ENCODE measurements at regions not wholly inside any gene's neighbourhood (a gene's known extent, or its start where the extent isn't known, plus 50 kb on each side); places are given as distances from the start of the nearest gene placed in this dataset.

DNA sequence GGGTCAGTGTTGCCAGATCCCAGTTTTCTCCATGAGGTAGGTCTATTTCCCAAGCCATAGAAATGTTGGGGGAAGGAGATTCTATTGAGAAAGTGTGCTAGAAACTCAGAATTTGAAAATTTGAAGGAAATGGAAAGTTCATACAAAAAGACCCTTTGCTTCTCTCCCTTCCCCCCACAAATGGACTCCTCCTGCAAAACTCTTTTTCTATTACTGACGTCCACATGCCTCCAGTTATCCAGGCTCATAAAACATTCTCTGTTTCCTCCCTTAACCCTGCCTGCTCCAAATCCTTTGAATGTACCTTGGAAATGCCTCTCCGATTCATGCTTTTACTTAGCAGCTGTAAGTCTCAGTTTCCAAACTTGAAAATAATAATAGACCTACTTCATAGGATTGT is 237.5 kb upstream of the TNP1 start:
- Histone ChIP-seq H3K4me2 (no peak overlapping the region), H4K20me1 (ENCODE audit: insufficient read depth, poor library complexity, severe bottlenecking) (no peaks in the 10 kb centered on the region), H3K9me3 (ENCODE audit: low read depth) (no peaks in the 10 kb centered on the region), H3K27me3 (no peaks in the 10 kb centered on the region), H3K27ac (no peak overlapping the region), H3K79me2 (no peaks in the 10 kb centered on the region), H2AFZ (no peak overlapping the region), H3K4me1 (ENCODE audit: insufficient read depth) (no peaks in the 10 kb centered on the region), H3K36me3 (replicated peaks; ENCODE audit: insufficient read depth, low read depth) (no peaks in the 10 kb centered on the region), H3K9me2 (replicated peaks; ENCODE audit: insufficient read depth) (no peaks in the 10 kb centered on the region), H3K4me3 (no peak overlapping the region)
- no peak for TF ChIP-seq EZH2phosphoT487 (IDR thresholded peaks at IDR 0.05; ENCODE audit: low read depth, severe bottlenecking, unreplicated experiment)
- TF ChIP-seq, protein P1, sequence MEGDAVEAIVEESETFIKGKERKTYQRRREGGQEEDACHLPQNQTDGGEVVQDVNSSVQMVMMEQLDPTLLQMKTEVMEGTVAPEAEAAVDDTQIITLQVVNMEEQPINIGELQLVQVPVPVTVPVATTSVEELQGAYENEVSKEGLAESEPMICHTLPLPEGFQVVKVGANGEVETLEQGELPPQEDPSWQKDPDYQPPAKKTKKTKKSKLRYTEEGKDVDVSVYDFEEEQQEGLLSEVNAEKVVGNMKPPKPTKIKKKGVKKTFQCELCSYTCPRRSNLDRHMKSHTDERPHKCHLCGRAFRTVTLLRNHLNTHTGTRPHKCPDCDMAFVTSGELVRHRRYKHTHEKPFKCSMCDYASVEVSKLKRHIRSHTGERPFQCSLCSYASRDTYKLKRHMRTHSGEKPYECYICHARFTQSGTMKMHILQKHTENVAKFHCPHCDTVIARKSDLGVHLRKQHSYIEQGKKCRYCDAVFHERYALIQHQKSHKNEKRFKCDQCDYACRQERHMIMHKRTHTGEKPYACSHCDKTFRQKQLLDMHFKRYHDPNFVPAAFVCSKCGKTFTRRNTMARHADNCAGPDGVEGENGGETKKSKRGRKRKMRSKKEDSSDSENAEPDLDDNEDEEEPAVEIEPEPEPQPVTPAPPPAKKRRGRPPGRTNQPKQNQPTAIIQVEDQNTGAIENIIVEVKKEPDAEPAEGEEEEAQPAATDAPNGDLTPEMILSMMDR (IDR thresholded peaks at IDR 0.05; ENCODE audit: poor library complexity), result no peak
- TF ChIP-seq EZH2 (IDR thresholded peaks at IDR 0.05; ENCODE audit: borderline replicate concordance), result no peak
- DNase-seq (ENCODE audit: low spot score), result no peak
- WGBS (ENCODE audit: low lambda C conversion rate, missing lambda C conversion rate), result 67% methylated on average over 2 of the region's 2 CpGs

GRCh38 chr2:217096474-217097225 is 236.8 kb upstream of the TNP1 start:
- Histone ChIP-seq H3K9me3 (ENCODE audit: low read depth) (no peaks in the 10 kb centered on the region), H3K4me1 (ENCODE audit: insufficient read depth) (no peaks in the 10 kb centered on the region), H3K36me3 (replicated peaks; ENCODE audit: insufficient read depth, low read depth) (no peaks in the 10 kb centered on the region), H3K27me3 (no peaks in the 10 kb centered on the region), H3K79me2 (no peaks in the 10 kb centered on the region), H3K27ac (no peak overlapping the region), H4K20me1 (ENCODE audit: insufficient read depth, poor library complexity, severe bottlenecking) (no peaks in the 10 kb centered on the region), H2AFZ (no peak overlapping the region), H3K4me2 (no peak overlapping the region), H3K9me2 (replicated peaks; ENCODE audit: insufficient read depth) (no peaks in the 10 kb centered on the region), H3K4me3 (no peak overlapping the region)
- 72% methylated on average over 7 of the region's 7 CpGs for WGBS (ENCODE audit: low lambda C conversion rate, missing lambda C conversion rate)
- no peak for DNase-seq (ENCODE audit: low spot score)
- TF ChIP-seq, protein P1 (IDR thresholded peaks at IDR 0.05; ENCODE audit: poor library complexity), result no peak
- TF ChIP-seq EZH2 (IDR thresholded peaks at IDR 0.05; ENCODE audit: borderline replicate concordance) (no peak), EZH2phosphoT487 (IDR thresholded peaks at IDR 0.05; ENCODE audit: low read depth, severe bottlenecking, unreplicated experiment) (no peak)

- Histone ChIP-seq H3K27me3 (no peaks in the 10 kb centered on the region), H3K27ac (no peak overlapping the region), H3K9me3 (ENCODE audit: low read depth) (no peaks in the 10 kb centered on the region), H3K79me2 (no peaks in the 10 kb centered on the region), H4K20me1 (ENCODE audit: insufficient read depth, poor library complexity, severe bottlenecking) (no peaks in the 10 kb centered on the region), H3K4me3 (no peak overlapping the region), H3K36me3 (replicated peaks; ENCODE audit: insufficient read depth, low read depth) (no peaks in the 10 kb centered on the region), H2AFZ (no peak overlapping the region), H3K4me1 (ENCODE audit: insufficient read depth) (no peaks in the 10 kb centered on the region), H3K9me2 (replicated peaks; ENCODE audit: insufficient read depth) (no peaks in the 10 kb centered on the region), H3K4me2 (no peak overlapping the region)
- TF ChIP-seq, protein P1 (IDR thresholded peaks at IDR 0.05; ENCODE audit: poor library complexity), result no peak
- no peak for TF ChIP-seq EZH2 (IDR thresholded peaks at IDR 0.05; ENCODE audit: borderline replicate concordance)
- no peak for TF ChIP-seq EZH2phosphoT487 (IDR thresholded peaks at IDR 0.05; ENCODE audit: low read depth, severe bottlenecking, unreplicated experiment)
- DNase-seq (ENCODE audit: low spot score), result no peak
- WGBS (ENCODE audit: low lambda C conversion rate, missing lambda C conversion rate), result 72% methylated on average over 4 of the region's 4 CpGs
Observed at GRCh38 chr2:217095511-217096205, 235.8 kb upstream of the TNP1 start.
